H1 (cell line): ENCODE measurements at regions not wholly inside any gene's neighbourhood (a gene's known extent, or its start where the extent isn't known, plus 50 kb on each side); places are given as distances from the start of the nearest gene placed in this dataset.

ENCODE experiments used
- CTCF ChIA-PET: fragments of 300-600 bp; sonication (Branson Sonifier 250); formaldehyde crosslinking; loops from one replicate; lab custom pipeline; 2021; ENCODE audit not compliant: partially characterized antibody; lab: Charles Lee
- POLR2A ChIA-PET: fragments of 300-600 bp; sonication (Branson Sonifier 250); formaldehyde crosslinking; loops from one replicate; lab custom pipeline; 2021; ENCODE audit warnings: inconsistent platforms; ENCODE audit not compliant: partially characterized antibody; lab: Charles Lee
- DNase-seq, 2 experiments: peaks; one replicate each; pipeline versions ENCODE4 v3.0.0 to v3.0.0-alpha.2; 2010 to 2022; ENCODE audit warnings: low spot score in 2 of 2, low read depth in 1 of 2, mixed read lengths in 1 of 2
- FAIRE-seq: peaks from 2 replicates; lab custom pipeline; 2011; peaks lifted over from hg19 to GRCh38; lab: Jason Lieb, UNC
- H2AFZ ChIP-seq: 2 replicates; pipeline ENCODE4 v1.8.1; 2012; ENCODE audit warnings: low read length, inconsistent platforms
- H2AK5ac ChIP-seq: 2 replicates; pipeline ENCODE4 v1.6.1; 2013; ENCODE audit warnings: low read depth, low read length
- H2BK120ac ChIP-seq: replicated peaks from 2 replicates; pipeline ENCODE3; 2013; ENCODE audit warnings: low read depth, low read length, inconsistent platforms
- H2BK12ac ChIP-seq: 2 replicates; pipeline ENCODE4 v1.6.1; 2013; ENCODE audit warnings: low read depth, low read length
- H2BK15ac ChIP-seq: 2 replicates; pipeline ENCODE4 v1.6.1; 2013; ENCODE audit warnings: low read length
- H2BK20ac ChIP-seq: 2 replicates; pipeline ENCODE4 v1.6.1; 2013; ENCODE audit warnings: low read length
- H2BK5ac ChIP-seq: 2 replicates; pipeline ENCODE4 v1.6.1; 2013; ENCODE audit warnings: low read depth, low read length
- H3K14ac ChIP-seq: 2 replicates; pipeline ENCODE4 v1.6.1; 2013; ENCODE audit warnings: inconsistent platforms; ENCODE audit not compliant: insufficient read length
- H3K18ac ChIP-seq: 2 replicates; pipeline ENCODE4 v1.6.1; 2013; ENCODE audit warnings: low read length; ENCODE audit errors: extremely low read depth
- H3K23ac ChIP-seq: 2 replicates; pipeline ENCODE4 v1.6.1; 2013; ENCODE audit warnings: inconsistent platforms; ENCODE audit not compliant: insufficient read length
- H3K23me2 ChIP-seq: 2 replicates; pipeline ENCODE4 v1.6.1; 2013; ENCODE audit warnings: low read depth, low read length
- H3K27ac ChIP-seq: 2 replicates; pipeline ENCODE4 v1.6.1; 2011; ENCODE audit warnings: low read depth, low read length, inconsistent platforms
- H3K27me3 ChIP-seq, 4 experiments: replicated peaks in 1 of 4; 1 replicate in 1 of 4; 2 replicates in 3 of 4; pipeline versions ENCODE4 v1.6.1 to v1.8.1; 2011 to 2013; ENCODE audit warnings: low read length in 3 of 4, mild to moderate bottlenecking in 3 of 4, inconsistent platforms in 2 of 4, mixed read lengths in 2 of 4, moderate library complexity in 1 of 4; ENCODE audit not compliant: control insufficient read depth in 3 of 4, insufficient read depth in 3 of 4; ENCODE audit errors: extremely low read depth in 1 of 4
- H3K36me3 ChIP-seq, 4 experiments: 2 replicates each; pipeline versions ENCODE4 v1.6.1 to v1.8.1; 2011 to 2013; ENCODE audit warnings: mild to moderate bottlenecking in 4 of 4, low read length in 3 of 4, moderate library complexity in 2 of 4, control low read depth in 1 of 4, inconsistent platforms in 1 of 4; ENCODE audit not compliant: insufficient read depth in 4 of 4, control insufficient read depth in 2 of 4
- H3K4ac ChIP-seq: replicated peaks from 2 replicates; pipeline ENCODE3; 2013; ENCODE audit warnings: low read length, low read depth, mixed read lengths, inconsistent platforms; ENCODE audit not compliant: insufficient read length
- H3K4me1 ChIP-seq, 4 experiments: replicated peaks in 1 of 4; 1 replicate in 1 of 4; 2 replicates in 3 of 4; pipeline versions ENCODE4 v1.6.1 to v1.8.1; 2011 to 2013; ENCODE audit warnings: low read length in 3 of 4, inconsistent platforms in 2 of 4, mixed read lengths in 1 of 4; ENCODE audit not compliant: insufficient read depth in 4 of 4, control insufficient read depth in 3 of 4
- H3K4me2 ChIP-seq, 2 experiments: 2 replicates each; pipeline versions ENCODE4 v1.6.1 to v1.8.1; 2011 to 2013; ENCODE audit warnings: low read depth in 2 of 2, low read length in 2 of 2, control low read depth in 1 of 2, inconsistent platforms in 1 of 2, mild to moderate bottlenecking in 1 of 2; ENCODE audit not compliant: insufficient read depth in 1 of 2
- H3K4me3 ChIP-seq, 4 experiments: fragments of 200-600, 300-600 bp in 1 of 4; sonication (generic), shearing (Covaris generic), sonication (Bioruptor Twin) in 1 of 4; 2 replicates each; pipeline versions ENCODE4 v1.5.1 to v1.8.1; 2011 to 2016; ENCODE audit warnings: low read length in 4 of 4, low read depth in 3 of 4, control low read depth in 2 of 4, inconsistent platforms in 2 of 4, mild to moderate bottlenecking in 2 of 4, mixed read lengths in 1 of 4, moderate library complexity in 1 of 4; ENCODE audit not compliant: insufficient read depth in 2 of 4; ENCODE audit errors: extremely low read depth in 1 of 4
- H3K56ac ChIP-seq: replicated peaks from 2 replicates; pipeline ENCODE3; 2013; ENCODE audit warnings: low read depth, mild to moderate bottlenecking, mixed read lengths, low read length, inconsistent platforms; ENCODE audit not compliant: insufficient read length
- H3K79me1 ChIP-seq: 2 replicates; pipeline ENCODE4 v1.6.1; 2013; ENCODE audit warnings: low read depth, low read length, control low read depth
- H3K79me2 ChIP-seq, 2 experiments: 2 replicates each; pipeline versions ENCODE4 v1.6.1 to v1.8.1; 2012 to 2013; ENCODE audit warnings: low read length in 2 of 2, mild to moderate bottlenecking in 2 of 2, inconsistent platforms in 1 of 2; ENCODE audit not compliant: insufficient read depth in 2 of 2, control insufficient read depth in 1 of 2
- H3K9ac ChIP-seq, 4 experiments: replicated peaks in 1 of 4; 1 replicate in 1 of 4; 2 replicates in 3 of 4; pipeline versions ENCODE4 v1.6.1 to v1.8.1; 2011 to 2013; ENCODE audit warnings: low read depth in 3 of 4, low read length in 3 of 4, control low read depth in 2 of 4, mild to moderate bottlenecking in 2 of 4, moderate library complexity in 2 of 4, inconsistent platforms in 1 of 4; ENCODE audit errors: extremely low read depth in 1 of 4
- H3K9me3 ChIP-seq, 2 experiments: 2 replicates each; pipeline versions ENCODE4 v1.6.1 to v1.8.1; 2012 to 2013; ENCODE audit warnings: mild to moderate bottlenecking in 2 of 2, moderate library complexity in 2 of 2, control low read depth in 1 of 2, inconsistent platforms in 1 of 2, low read depth in 1 of 2, low read length in 1 of 2, mixed read lengths in 1 of 2; ENCODE audit not compliant: insufficient read depth in 2 of 2
- H4K20me1 ChIP-seq, 2 experiments: replicated peaks in 1 of 2; 2 replicates each; pipeline versions ENCODE3 to v1.8.1; 2011 to 2013; ENCODE audit warnings: inconsistent platforms in 2 of 2, low read length in 2 of 2, mild to moderate bottlenecking in 1 of 2; ENCODE audit not compliant: insufficient read depth in 2 of 2, control insufficient read depth in 1 of 2
- H4K5ac ChIP-seq: 2 replicates; pipeline ENCODE4 v1.6.1; 2013; ENCODE audit warnings: low read length, low read depth, mixed read lengths, inconsistent platforms; ENCODE audit not compliant: insufficient read length
- H4K8ac ChIP-seq: 2 replicates; pipeline ENCODE4 v1.8.0; 2013; ENCODE audit warnings: mild to moderate bottlenecking, moderate library complexity, low read length, inconsistent platforms; ENCODE audit not compliant: insufficient read depth; ENCODE audit errors: extremely low read depth
- H4K91ac ChIP-seq: replicated peaks from 2 replicates; pipeline ENCODE3; 2013; ENCODE audit warnings: low read length, mixed read lengths, inconsistent platforms; ENCODE audit not compliant: insufficient read length
- BCL11A ChIP-seq, 2 experiments: IDR thresholded peaks; one replicate each; pipeline ENCODE4 v1.6.1; 2011; ENCODE audit warnings: low read depth in 2 of 2, low read length in 2 of 2, mild to moderate bottlenecking in 2 of 2
- CBX5 ChIP-seq: fragments of 300-800, 300-1000 bp; sonication (generic); IDR thresholded peaks from 2 replicates; pipeline ENCODE4 v1.7.1; 2016; ENCODE audit warnings: antibody characterized with exemption, low read length, low read depth
- CTBP2 ChIP-seq: IDR thresholded peaks from 2 replicates; pipeline ENCODE4 v1.7.0; 2011; ENCODE audit warnings: borderline replicate concordance, mild to moderate bottlenecking, moderate library complexity, mixed read lengths, low read length; ENCODE audit not compliant: insufficient read depth, insufficient read length
- EZH2 ChIP-seq: fragments of 200-600 bp; sonication (generic); IDR thresholded peaks from 2 replicates; pipeline ENCODE4 v1.7.1; 2012; ENCODE audit warnings: low read depth, mild to moderate bottlenecking, moderate library complexity, low read length, inconsistent platforms; ENCODE audit not compliant: severe bottlenecking
- HDAC2 ChIP-seq, 2 experiments: fragments of 300-600 bp in 1 of 2; sonication (generic) in 1 of 2; IDR thresholded peaks; 2 replicates each; pipeline ENCODE4 v1.6.1; 2011 to 2012; ENCODE audit warnings: low read depth in 2 of 2, low read length in 2 of 2, mild to moderate bottlenecking in 2 of 2, moderate library complexity in 2 of 2, borderline replicate concordance in 1 of 2, inconsistent platforms in 1 of 2
- HDAC6 ChIP-seq: IDR thresholded peaks from one replicate; pipeline ENCODE4 v1.7.1; 2012; ENCODE audit warnings: low read depth, mild to moderate bottlenecking, inconsistent platforms, low read length, moderate library complexity
- KDM4A ChIP-seq: IDR thresholded peaks from one replicate; pipeline ENCODE4 v1.7.1; 2012; ENCODE audit warnings: low read depth, mild to moderate bottlenecking, moderate library complexity, low read length, inconsistent platforms; ENCODE audit not compliant: severe bottlenecking
- POLR2AphosphoS5 ChIP-seq: IDR thresholded peaks from 2 replicates; pipeline ENCODE4 v1.6.1; 2011; ENCODE audit warnings: low read depth, low read length
- RAD21 ChIP-seq, 2 experiments: IDR thresholded peaks in 1 of 2; conservative IDR thresholded peaks in 1 of 2; 2 replicates each; pipeline ENCODE4 v1.6.1; 2011; ENCODE audit warnings: low read depth in 2 of 2, low read length in 2 of 2, improper control_type of control experiment in 1 of 2, inconsistent platforms in 1 of 2, mild to moderate bottlenecking in 1 of 2, moderate library complexity in 1 of 2
- SAP30 ChIP-seq: fragments of 300-600 bp; sonication (generic); IDR thresholded peaks from 2 replicates; pipeline ENCODE4 v1.7.1; 2012; ENCODE audit warnings: low read length, moderate library complexity, mild to moderate bottlenecking, inconsistent platforms; ENCODE audit not compliant: insufficient read depth, insufficient replicate concordance
- YY1 ChIP-seq: IDR thresholded peaks from 2 replicates; pipeline ENCODE4 v1.6.1; 2011; ENCODE audit warnings: low read depth, mild to moderate bottlenecking, low read length
- WGBS, 2 experiments: shearing (Covaris generic) in 1 of 2; methylation state at CpG; one replicate each; pipeline versions ENCODE4 v1.1.6 to v1.1.7; 2013 to 2015; ENCODE audit warnings: low lambda C conversion rate in 2 of 2, mixed read lengths in 2 of 2, inconsistent platforms in 1 of 2, low coverage in 1 of 2, missing lambda C conversion rate in 1 of 2; ENCODE audit not compliant: insufficient replicate concordance in 2 of 2, insufficient coverage in 1 of 2, insufficient read length in 1 of 2; ENCODE audit errors: extremely low coverage in 1 of 2, missing lambda C conversion rate in 1 of 2; 5-methylcytosine and 5-hydroxymethylcytosine counted together

DNA sequence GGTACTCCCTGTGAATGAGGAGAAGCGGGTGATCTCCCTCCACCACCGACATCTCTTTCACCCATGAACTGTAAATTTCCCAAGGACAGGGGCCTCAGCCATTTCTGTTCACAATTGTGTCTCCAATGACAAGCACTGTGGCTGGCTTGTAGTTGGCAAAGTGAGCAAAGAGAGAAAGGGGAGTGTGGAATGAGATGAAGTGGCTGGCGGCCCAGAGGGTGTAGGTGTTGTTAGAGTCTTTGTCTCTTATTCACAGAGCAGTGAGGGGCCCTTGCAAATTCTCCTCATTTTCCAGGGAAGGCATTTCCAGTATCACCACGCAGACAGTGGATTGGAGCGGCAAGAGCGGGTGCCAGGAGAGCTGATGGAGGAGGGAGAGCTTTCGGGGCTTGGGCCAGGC is 411.7 kb upstream of the EEF2KMT start:
- Histone ChIP-seq H2BK120ac (no peak overlapping the region), H3K56ac (no peak overlapping the region), H3K27ac (no peak overlapping the region), H2BK12ac (no peak overlapping the region), H2BK15ac (no peak overlapping the region; the same call in 1 of the 2 replicates), H3K27me3 (no peaks in the 10 kb centered on the region), H3K36me3 (no peaks in the 10 kb centered on the region), H4K91ac (no peak overlapping the region), H3K4ac (no peak overlapping the region), H4K5ac (no peak overlapping the region), H2BK5ac (no peak overlapping the region), H2BK20ac (no peak overlapping the region), H4K20me1 (no peaks in the 10 kb centered on the region), H3K18ac (no peak overlapping the region), H2AFZ (no peak overlapping the region), H3K9me3 (no peaks in the 10 kb centered on the region), H3K79me1 (no peaks in the 10 kb centered on the region), H3K4me2 (no peak overlapping the region), H3K4me3 (no peak overlapping the region), H2AK5ac (no peak overlapping the region), H3K79me2 (no peaks in the 10 kb centered on the region), H3K9ac (no peak overlapping the region), H3K23me2 (no peaks in the 10 kb centered on the region; the same call in 1 of the 2 replicates), H3K14ac (no peak overlapping the region), H3K4me1 (peaks cover 0 to 5% (median 3%) of the 10 kb centered on the region in 4 experiments; a peak in 3 of 7 replicates), H3K23ac (no peak overlapping the region), H4K8ac (peak overlapping the region; percentile 7; the same call in 1 of the 2 replicates)
- CTCF ChIA-PET: interaction anchor here (1.2 to 8.3 kb wide), 4 partner anchors 11 to 122 kb away, joined by 3 to 108 read pairs (median 6); no protein-coding TSS in a partner anchor
- POLR2A ChIA-PET: no interaction called here
- FAIRE-seq: no peak
- DNase-seq: no peak
- WGBS, 2 experiments: 94% methylated on average over 7 of the region's 7 CpGs; no CpG with 5 or more reads in 1 of the 2 experiments
- TF ChIP-seq RAD21 (IDR thresholded peaks at IDR 0.05 in 1 of 2, conservative IDR thresholded peaks at IDR 0.05 in 1 of 2; ENCODE audit: low read depth in 2 of 2, low read length in 2 of 2) (no peak), SAP30 (no peak), HDAC2 (IDR thresholded peaks at IDR 0.05; ENCODE audit: borderline replicate concordance in 1 of 2, low read depth in 2 of 2, low read length in 2 of 2) (no peak), POLR2AphosphoS5 (no peak), YY1 (no peak), CBX5 (no peak), CTBP2 (no peak), BCL11A (IDR thresholded peaks at IDR 0.05; ENCODE audit: low read depth in 2 of 2, low read length in 2 of 2) (no peak), EZH2 (no peak), KDM4A (no peak), HDAC6 (no peak)
